ENCODE measurements at regions not wholly inside any gene's neighbourhood (a gene's known extent, or its start where the extent isn't known, plus 50 kb on each side); places are given as distances from the start of the nearest gene placed in this dataset.

DNA sequence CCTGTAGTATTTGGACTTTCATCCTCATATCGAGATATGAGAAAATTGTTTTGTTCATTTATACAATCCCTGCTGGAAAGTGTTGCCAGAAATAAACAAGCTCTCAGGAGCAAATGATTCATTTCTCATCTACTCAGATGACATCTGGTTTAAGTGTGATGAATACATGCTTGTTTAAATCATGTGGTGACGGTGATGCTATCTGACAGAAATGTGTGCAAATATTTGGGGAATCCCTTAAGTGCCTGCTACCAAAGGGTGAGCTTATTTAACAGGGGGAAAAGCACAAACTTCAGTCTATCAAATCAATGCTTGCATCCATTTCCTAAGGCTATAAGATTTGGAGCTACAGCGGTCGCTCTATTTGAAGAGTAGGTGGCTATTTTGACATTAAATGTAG lies 368.3 kb upstream of the SASH1 start:
- Histone ChIP-seq H3K4me1 (ENCODE audit: insufficient read depth, low read length) (no peaks in the 10 kb centered on the region; the same call in 1 of the 2 replicates), H3K9me3 (ENCODE audit: insufficient read depth, low read depth, low read length) (no peaks in the 10 kb centered on the region), H3K27me3 (ENCODE audit: insufficient read depth, low read length) (no peaks in the 10 kb centered on the region), H3K36me3 (ENCODE audit: insufficient read depth, low read length) (no peaks in the 10 kb centered on the region), H3K27ac (ENCODE audit: low read depth, low read length) (no peak overlapping the region), H3K4me3 (ENCODE audit: low read length) (no peak overlapping the region), H3K9ac (ENCODE audit: low read depth, low read length) (no peak overlapping the region)
- 97% methylated on average over 4 of the region's 4 CpGs for WGBS

DNA sequence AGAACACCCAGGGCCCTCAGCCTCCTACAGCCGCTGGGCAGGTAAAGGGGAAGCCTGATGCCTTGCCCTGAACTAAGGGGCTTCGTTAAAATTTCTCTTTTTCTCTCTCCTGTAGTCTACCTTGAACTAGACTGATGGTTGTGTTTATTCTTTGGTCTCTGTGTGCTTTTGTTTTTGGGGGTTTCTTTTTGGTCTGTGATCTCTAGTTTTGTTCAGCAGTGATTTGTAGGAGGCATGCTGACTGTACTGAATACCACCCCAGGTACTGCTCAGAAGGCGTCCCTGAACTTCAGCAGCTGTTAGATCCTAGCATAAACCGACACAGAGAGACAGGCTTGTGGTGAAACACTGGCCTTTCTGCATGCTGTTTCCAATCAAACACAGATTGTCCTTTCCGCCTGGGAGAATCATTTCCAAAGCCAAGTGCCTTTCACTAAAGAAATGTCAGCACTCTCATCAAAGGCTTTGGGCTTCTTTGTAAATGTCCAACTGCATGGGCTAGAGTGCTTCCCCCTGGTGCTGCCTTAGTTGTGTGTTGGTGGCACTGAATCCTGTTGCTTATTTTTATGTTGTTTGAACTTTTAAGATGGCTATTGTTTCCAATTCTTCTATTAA lies 364.7 kb upstream of the SASH1 start:
- no peaks in the 10 kb centered on the region for H3K9me3 ChIP-seq (ENCODE audit: insufficient read depth, low read depth, low read length)
- no peak overlapping the region for H3K9ac ChIP-seq (ENCODE audit: low read depth, low read length)
- H3K4me3 ChIP-seq (ENCODE audit: low read length), result no peak overlapping the region
- no peaks in the 10 kb centered on the region for H3K27me3 ChIP-seq (ENCODE audit: insufficient read depth, low read length)
- no peaks in the 10 kb centered on the region for H3K36me3 ChIP-seq (ENCODE audit: insufficient read depth, low read length)
- no peaks in the 10 kb centered on the region; the same call in 1 of the 2 replicates for H3K4me1 ChIP-seq (ENCODE audit: insufficient read depth, low read length)
- WGBS, result 87% methylated on average over 5 of the region's 5 CpGs
- H3K27ac ChIP-seq (ENCODE audit: low read depth, low read length), result no peak overlapping the region

DNA sequence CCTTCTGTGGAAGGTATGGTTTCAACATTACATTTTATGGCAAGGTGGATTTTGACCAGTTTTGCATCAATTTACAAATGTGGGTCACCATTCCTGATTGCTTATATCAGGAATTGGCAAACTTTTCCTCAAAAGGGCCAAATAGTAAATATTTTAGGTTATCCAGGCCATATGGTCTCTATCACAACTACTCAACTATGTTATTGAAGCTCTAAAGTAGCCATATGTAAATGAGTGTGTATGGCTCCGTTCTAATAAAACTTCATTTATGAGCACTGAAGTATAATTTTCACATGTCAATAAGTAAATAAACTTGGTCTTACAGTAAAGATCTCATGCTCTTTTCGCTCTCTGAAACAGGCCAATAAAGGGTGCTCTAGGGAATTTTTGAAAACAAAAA lies 362.7 kb upstream of the SASH1 start:
- whole genome bisulfite sequencing, result 92% methylated on average over 1 of the region's 2 CpGs
- no peak overlapping the region for H3K4me3 ChIP-seq (ENCODE audit: low read length)
- H3K9ac ChIP-seq (ENCODE audit: low read depth, low read length), result no peak overlapping the region
- H3K27me3 ChIP-seq (ENCODE audit: insufficient read depth, low read length), result no peaks in the 10 kb centered on the region
- H3K36me3 ChIP-seq (ENCODE audit: insufficient read depth, low read length), result no peaks in the 10 kb centered on the region
- H3K4me1 ChIP-seq (ENCODE audit: insufficient read depth, low read length), result no peaks in the 10 kb centered on the region
- no peaks in the 10 kb centered on the region for H3K9me3 ChIP-seq (ENCODE audit: insufficient read depth, low read depth, low read length)
- no peak overlapping the region for H3K27ac ChIP-seq (ENCODE audit: low read depth, low read length)

DNA sequence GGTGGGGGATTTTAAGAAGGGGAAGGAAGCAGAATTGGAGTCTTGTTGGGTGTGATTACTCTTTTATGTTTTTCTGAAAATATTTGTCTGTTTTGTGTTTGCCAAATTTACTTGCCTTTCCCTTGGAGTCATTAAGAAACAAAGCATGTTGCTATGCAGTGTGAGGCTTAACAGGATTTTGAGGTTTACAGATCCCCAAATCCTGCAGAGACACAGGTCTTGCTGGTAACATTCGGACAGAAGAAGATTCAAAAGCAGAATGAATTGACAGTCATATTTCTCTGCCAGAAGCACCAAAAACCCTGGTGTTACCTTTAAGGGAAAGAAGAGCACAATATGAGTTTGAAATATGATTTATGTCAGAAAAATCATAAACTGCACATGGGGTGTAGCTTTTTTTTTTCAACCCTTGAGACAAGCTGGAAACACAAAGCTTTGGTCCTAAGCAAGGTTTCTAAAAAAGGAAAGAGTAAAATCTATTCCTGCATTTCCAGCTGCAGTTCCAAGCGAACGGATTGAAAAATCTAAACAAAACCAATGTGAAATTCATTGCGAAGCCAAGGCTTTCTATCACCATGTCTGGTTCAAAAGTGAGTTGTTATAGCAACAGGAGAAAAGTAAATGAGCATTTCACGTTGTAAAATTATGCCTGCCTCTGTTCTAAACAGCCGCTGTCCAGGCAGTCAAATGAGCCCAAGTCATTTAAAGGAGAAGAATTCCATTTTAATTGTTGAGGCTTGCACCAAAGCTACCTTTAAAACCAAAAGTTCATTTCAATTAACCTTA lies 358.9 kb upstream of the SASH1 start:
- no peaks in the 10 kb centered on the region for H3K36me3 ChIP-seq (ENCODE audit: insufficient read depth, low read length)
- WGBS, result 90% methylated on average over 6 of the region's 6 CpGs

DNA sequence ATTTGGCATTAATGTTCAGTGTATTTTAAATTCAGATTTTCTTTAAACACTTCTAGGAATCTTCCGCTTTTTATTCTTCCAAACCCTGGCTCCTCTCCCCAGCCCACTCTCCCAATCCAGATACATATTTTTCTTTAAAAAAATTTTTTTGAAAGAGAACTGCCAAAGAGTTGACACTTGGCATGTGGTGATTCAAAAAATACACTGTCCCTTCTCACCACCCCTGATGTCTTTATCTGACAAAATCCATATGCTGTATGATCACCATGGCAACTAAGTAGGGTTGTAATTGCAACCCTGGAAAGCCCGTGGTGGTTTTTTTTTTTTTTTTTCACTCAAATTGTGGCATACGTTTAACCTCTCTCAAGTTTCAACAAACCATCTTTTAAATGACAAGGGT lies 355.8 kb upstream of the SASH1 start:
- H3K9me3 ChIP-seq (ENCODE audit: insufficient read depth, low read depth, low read length), result no peaks in the 10 kb centered on the region
- H3K36me3 ChIP-seq (ENCODE audit: insufficient read depth, low read length), result no peaks in the 10 kb centered on the region
- H3K27ac ChIP-seq (ENCODE audit: low read depth, low read length), result no peak overlapping the region
- no peak overlapping the region for H3K4me3 ChIP-seq (ENCODE audit: low read length)
- H3K9ac ChIP-seq (ENCODE audit: low read depth, low read length), result no peak overlapping the region
- H3K4me1 ChIP-seq (ENCODE audit: insufficient read depth, low read length), result no peaks in the 10 kb centered on the region
- WGBS, result 100% methylated on average over 1 of the region's 3 CpGs
- no peaks in the 10 kb centered on the region for H3K27me3 ChIP-seq (ENCODE audit: insufficient read depth, low read length)

More for the DNA sequence above, 358.9 kb upstream of the SASH1 start:
- H3K9ac ChIP-seq (ENCODE audit: low read depth, low read length), result no peak overlapping the region
- no peak overlapping the region for H3K27ac ChIP-seq (ENCODE audit: low read depth, low read length)
- no peak overlapping the region for H3K4me3 ChIP-seq (ENCODE audit: low read length)
- no peaks in the 10 kb centered on the region for H3K9me3 ChIP-seq (ENCODE audit: insufficient read depth, low read depth, low read length)
- no peaks in the 10 kb centered on the region for H3K27me3 ChIP-seq (ENCODE audit: insufficient read depth, low read length)
- no peaks in the 10 kb centered on the region for H3K4me1 ChIP-seq (ENCODE audit: insufficient read depth, low read length)

DNA sequence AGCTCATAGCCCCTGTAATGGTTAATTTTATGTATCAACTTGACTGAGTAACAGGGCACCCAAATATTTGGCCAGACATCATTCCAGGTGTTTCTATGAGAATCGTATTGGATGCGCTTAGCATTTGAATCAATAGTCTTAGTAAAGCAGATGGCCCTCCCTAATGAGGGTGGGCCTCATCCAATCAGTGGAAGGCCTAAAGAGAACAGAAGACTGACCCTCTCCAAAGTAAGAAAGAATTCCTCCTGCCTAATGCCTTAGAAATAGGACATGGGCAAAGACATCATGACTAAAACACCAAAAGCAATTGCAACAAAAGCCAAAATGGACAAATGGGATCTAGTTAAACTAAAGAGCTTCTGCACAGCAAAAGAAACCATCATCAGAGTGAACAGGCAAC lies 352.5 kb upstream of the SASH1 start:
- Histone ChIP-seq H3K4me3 (ENCODE audit: low read length) (no peak overlapping the region), H3K27me3 (ENCODE audit: insufficient read depth, low read length) (no peaks in the 10 kb centered on the region), H3K4me1 (ENCODE audit: insufficient read depth, low read length) (no peaks in the 10 kb centered on the region), H3K27ac (ENCODE audit: low read depth, low read length) (no peak overlapping the region), H3K9ac (ENCODE audit: low read depth, low read length) (no peak overlapping the region), H3K9me3 (ENCODE audit: insufficient read depth, low read depth, low read length) (no peaks in the 10 kb centered on the region), H3K36me3 (ENCODE audit: insufficient read depth, low read length) (no peaks in the 10 kb centered on the region)
- 94% methylated on average over 2 of the region's 2 CpGs for WGBS

DNA sequence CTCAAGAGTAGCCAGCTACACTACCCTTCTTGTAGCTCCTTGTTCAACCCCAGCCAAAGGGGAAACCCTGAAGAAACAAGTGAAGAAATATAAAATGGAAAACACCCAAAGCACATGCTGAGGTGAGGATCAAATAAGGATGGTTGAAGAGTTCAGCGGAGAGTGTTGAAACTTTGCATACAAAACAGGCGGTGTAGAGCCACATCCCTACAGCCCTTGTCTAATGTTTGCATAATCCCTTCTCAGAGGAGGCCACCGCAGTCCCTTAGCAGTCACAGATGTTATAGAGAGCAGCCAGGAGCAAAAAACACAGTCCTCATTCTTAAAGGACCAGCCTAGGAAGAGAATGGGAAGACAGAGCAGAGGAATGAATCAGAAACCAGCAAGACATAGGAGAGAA lies 350.7 kb upstream of the SASH1 start:
- Histone ChIP-seq H3K27ac (ENCODE audit: low read depth, low read length) (no peak overlapping the region), H3K4me1 (ENCODE audit: insufficient read depth, low read length) (no peaks in the 10 kb centered on the region), H3K27me3 (ENCODE audit: insufficient read depth, low read length) (no peaks in the 10 kb centered on the region), H3K36me3 (ENCODE audit: insufficient read depth, low read length) (no peaks in the 10 kb centered on the region), H3K9ac (ENCODE audit: low read depth, low read length) (no peak overlapping the region), H3K9me3 (ENCODE audit: insufficient read depth, low read depth, low read length) (no peaks in the 10 kb centered on the region), H3K4me3 (ENCODE audit: low read length) (no peak overlapping the region)
- 67% methylated on average over 3 of the region's 3 CpGs for WGBS

DNA sequence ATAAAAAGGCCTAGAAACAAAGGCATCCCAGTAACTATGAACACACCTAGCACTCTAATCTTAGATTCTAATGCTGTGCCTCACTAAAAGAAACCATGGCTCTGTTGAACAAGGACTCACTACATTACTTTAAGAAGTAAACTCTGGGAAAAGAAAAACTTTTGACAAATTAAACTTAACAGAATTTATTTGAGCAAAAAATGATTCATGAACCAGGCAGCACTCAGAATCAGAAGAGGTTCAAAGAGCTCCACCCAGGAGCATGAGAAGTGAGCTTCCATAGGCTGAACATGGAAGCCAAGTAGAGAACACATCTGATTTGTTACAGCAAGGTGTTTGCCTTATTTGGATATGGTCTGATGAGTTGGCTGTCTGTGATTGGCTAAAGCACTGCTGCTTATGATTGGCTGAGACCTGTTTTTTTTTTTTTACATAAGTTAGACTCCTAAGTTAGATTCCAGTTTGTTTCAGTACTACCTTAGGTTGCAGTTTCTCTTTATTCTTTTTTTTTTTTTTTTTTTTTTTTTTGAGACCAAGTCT lies 343.6 kb upstream of the SASH1 start:
- Histone ChIP-seq H3K27me3 (ENCODE audit: insufficient read depth, low read length) (no peaks in the 10 kb centered on the region), H3K9ac (ENCODE audit: low read depth, low read length) (no peak overlapping the region), H3K4me1 (ENCODE audit: insufficient read depth, low read length) (no peaks in the 10 kb centered on the region), H3K27ac (ENCODE audit: low read depth, low read length) (no peak overlapping the region), H3K36me3 (ENCODE audit: insufficient read depth, low read length) (no peaks in the 10 kb centered on the region), H3K4me3 (ENCODE audit: low read length) (no peak overlapping the region), H3K9me3 (ENCODE audit: insufficient read depth, low read depth, low read length) (no peaks in the 10 kb centered on the region)

DNA sequence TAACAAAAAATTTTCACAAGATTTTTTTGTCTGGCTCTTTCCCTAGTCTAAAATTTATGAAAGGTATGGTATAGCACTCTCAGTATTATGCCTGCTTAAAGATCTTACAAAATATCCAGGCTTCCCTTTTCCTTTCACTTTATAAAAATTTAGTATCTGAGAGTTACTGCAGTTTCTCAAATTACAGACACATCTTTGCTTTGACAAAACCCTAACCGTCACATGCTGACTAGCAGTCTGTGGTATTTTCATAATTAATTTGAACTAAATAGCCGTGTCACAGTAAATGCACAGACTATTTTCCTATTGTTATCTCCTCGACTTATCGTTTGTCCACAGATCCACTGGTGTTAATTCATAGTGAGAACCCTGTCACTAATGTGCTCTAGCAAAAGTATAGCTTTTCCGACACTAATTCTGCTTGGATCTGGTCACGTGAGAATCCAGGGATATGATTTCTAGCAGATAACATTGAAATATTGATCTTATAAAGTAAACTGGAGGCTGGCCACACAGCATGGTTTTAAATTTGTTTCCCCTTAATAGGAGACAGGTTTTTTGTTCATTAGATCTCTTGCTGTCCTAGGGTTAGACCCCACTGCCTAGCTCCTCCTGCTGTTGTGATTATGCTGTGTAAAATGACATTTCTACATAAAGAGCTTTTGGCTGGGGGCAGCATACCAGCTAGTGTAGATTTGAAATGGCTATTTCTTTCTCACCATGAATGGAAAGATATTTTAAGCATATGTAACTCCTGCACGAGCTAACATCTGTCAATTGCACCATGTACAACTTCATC lies 340.6 kb upstream of the SASH1 start:
- Histone ChIP-seq H3K9ac (ENCODE audit: low read depth, low read length) (no peak overlapping the region), H3K36me3 (ENCODE audit: insufficient read depth, low read length) (no peaks in the 10 kb centered on the region), H3K27me3 (ENCODE audit: insufficient read depth, low read length) (no peaks in the 10 kb centered on the region), H3K27ac (ENCODE audit: low read depth, low read length) (no peak overlapping the region), H3K4me3 (ENCODE audit: low read length) (no peak overlapping the region), H3K4me1 (ENCODE audit: insufficient read depth, low read length) (no peaks in the 10 kb centered on the region), H3K9me3 (ENCODE audit: insufficient read depth, low read depth, low read length) (no peaks in the 10 kb centered on the region)
- 95% methylated on average over 7 of the region's 7 CpGs for WGBS

DNA sequence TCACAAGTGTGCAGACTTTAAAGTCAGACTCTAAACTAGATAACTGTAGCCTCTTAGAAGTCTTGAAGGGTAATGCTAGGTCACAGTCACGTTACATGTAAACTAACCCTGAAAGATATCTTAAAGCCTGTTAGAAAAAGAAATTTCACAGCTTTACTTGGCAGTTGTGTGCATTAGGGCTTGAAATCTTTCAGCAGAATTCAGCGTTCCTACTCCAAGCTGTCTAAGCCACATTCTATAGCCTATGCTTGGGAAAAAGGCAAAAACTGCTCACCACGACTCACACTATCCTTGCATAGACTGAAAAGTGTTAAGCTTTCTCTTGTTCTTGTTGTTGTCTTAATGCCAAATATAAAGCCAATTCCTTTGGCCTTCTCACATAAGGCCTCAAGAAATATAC lies 338.0 kb upstream of the SASH1 start:
- Histone ChIP-seq H3K4me3 (ENCODE audit: low read length) (no peak overlapping the region), H3K9me3 (ENCODE audit: insufficient read depth, low read depth, low read length) (peaks cover 9% of the 10 kb centered on the region; the same call in 1 of the 2 replicates), H3K36me3 (ENCODE audit: insufficient read depth, low read length) (no peaks in the 10 kb centered on the region), H3K27ac (ENCODE audit: low read depth, low read length) (no peak overlapping the region), H3K4me1 (ENCODE audit: insufficient read depth, low read length) (no peaks in the 10 kb centered on the region), H3K9ac (ENCODE audit: low read depth, low read length) (no peak overlapping the region), H3K27me3 (ENCODE audit: insufficient read depth, low read length) (no peaks in the 10 kb centered on the region)
- WGBS, result 94% methylated on average over 3 of the region's 3 CpGs

DNA sequence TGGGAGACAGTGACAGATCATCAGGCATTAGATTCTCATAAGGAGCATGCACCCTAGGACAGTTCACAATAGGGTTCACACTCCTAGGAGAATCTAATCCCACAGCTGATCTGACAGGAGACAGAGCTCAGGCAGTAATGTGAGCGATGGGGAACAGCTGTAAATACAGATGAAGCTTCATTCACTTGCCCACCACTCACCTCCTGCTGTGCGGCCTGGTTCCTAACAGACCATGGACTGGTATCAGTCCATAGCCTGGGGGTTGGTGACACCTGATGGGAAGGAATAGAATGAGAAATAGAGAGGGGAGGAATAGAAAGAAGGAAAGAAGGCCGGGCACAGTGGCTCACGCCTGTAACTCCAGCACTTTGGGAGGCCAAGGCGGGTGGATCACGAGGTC lies 336.8 kb upstream of the SASH1 start:
- no peak overlapping the region for H3K27ac ChIP-seq (ENCODE audit: low read depth, low read length)
- 97% methylated on average over 5 of the region's 6 CpGs for WGBS

More for the DNA sequence above, 336.8 kb upstream of the SASH1 start:
- Histone ChIP-seq H3K27me3 (ENCODE audit: insufficient read depth, low read length) (no peaks in the 10 kb centered on the region), H3K4me3 (ENCODE audit: low read length) (no peak overlapping the region), H3K4me1 (ENCODE audit: insufficient read depth, low read length) (no peaks in the 10 kb centered on the region), H3K9me3 (ENCODE audit: insufficient read depth, low read depth, low read length) (peaks cover 20% of the 10 kb centered on the region), H3K36me3 (ENCODE audit: insufficient read depth, low read length) (no peaks in the 10 kb centered on the region), H3K9ac (ENCODE audit: low read depth, low read length) (no peak overlapping the region)

All from HUES64 (cell line).